Mucosa of gallbladder (tissue), 1 donor: ENCODE measurements at regions not wholly inside any gene's neighbourhood (a gene's known extent, or its start where the extent isn't known, plus 50 kb on each side); places are given as distances from the start of the nearest gene placed in this dataset.

ENCODE experiments used
- DNase-seq: peaks from one replicate; pipeline ENCODE4 v3.0.0-alpha.2; 2020; ENCODE audit warnings: low spot score
- donor health status: DM: no; HTN: no; CAD: no.

- no peak for DNase-seq
These were observed 231.9 kb upstream of the E2F8 start for GRCh38 chr11:19472679-19473078.

- no peak for DNase-seq
These were observed 227.2 kb upstream of the E2F8 start for GRCh38 chr11:19467904-19468303.

- DNase-seq: no peak
These were observed 225.6 kb upstream of the E2F8 start for GRCh38 chr11:19466314-19466713.

DNA sequence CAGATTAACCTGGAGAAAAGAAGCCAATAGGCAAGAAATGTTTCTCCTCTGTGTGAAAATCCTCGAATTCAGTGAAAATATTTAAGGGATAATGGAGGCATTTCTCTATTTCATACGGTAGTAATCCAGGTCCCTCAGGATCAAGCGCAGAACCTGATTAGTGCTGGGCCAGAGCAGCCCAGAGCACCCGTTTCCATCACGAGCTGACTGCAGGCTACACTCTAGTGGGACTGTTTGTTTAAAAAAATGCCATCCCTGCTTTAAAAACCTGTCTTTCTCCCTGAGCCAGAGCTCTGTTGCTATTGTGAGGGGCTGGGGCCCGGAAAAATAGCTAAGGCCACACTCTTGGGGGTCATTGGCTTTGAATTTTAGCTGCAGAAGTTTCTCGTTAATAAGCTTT, 223.2 kb upstream of the E2F8 start:
- DNase-seq: no peak

DNA sequence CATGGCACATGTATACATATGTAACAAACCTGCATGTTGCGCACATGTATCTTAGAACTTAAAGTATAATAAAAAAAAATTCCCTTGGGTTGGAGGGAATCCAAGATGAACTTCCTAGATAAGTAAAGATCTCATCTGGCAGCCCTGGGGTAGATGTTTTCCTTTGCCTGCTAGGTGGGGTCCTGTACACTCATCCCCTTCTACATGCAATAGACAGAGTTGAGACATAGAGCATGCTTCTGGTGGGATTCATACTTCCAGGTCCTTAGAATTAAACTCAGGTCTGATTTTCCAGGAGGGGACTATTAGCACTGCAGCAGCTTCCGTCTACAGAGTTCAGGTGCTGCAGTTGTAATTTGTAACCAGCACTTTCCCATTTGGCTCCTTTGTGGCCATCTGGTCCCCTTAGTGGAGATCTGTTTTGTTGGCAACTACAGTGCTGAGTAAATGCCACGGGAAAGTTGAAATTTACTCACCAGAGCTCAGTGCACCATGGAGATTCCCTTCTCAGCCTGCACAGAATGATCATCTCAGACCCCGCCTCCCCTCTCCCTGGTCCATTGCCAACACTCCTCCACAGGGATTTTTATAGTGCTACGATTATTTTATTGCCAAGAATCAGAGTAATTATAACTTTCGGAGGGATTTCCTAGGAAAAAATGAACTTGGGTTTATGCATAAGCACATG, 220.1 kb upstream of the E2F8 start:
- no peak for DNase-seq

DNA sequence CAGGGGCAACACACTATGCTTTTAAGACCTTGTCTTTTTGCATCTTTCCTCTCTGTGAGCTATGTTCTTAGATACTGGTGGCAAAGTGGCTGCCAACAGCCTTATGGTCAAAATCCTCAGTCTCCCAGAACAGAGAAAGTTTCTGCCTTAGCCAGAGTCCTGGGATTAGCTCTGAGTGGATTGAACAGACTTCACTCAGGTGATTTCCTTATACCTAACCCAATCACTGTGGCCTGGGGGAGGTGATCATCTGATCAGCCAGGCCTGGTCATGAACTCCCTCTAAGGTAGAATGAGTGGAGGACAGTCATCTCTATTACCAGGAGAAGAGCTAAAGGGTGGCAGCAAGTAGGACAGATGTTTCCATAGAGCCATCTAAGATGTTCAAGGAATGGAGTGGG, 218.5 kb upstream of the E2F8 start:
- DNase-seq: no peak

DNA sequence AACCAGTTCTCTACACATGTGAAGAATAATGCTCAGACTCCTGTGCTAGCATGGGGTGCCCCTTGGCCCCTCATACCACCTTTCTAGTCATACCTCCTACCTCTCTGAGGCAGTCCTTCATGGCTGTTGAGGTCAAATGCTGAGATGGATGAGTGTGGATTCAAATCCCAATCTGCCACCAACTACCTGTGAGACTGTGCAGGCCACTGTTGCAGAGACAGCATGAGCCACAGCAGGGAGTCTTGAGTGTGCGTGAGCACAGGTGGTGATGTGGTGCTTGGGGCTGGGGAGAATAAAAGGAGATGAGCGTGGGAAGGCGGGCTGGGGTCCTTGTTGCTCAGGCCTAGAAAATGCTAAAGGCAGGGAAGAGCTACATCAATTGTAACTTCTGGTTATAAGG, 218.0 kb upstream of the E2F8 start:
- no peak for DNase-seq

GRCh38 chr11:19458231-19458630, 217.5 kb upstream of the E2F8 start:
- DNase-seq: no peak

DNA sequence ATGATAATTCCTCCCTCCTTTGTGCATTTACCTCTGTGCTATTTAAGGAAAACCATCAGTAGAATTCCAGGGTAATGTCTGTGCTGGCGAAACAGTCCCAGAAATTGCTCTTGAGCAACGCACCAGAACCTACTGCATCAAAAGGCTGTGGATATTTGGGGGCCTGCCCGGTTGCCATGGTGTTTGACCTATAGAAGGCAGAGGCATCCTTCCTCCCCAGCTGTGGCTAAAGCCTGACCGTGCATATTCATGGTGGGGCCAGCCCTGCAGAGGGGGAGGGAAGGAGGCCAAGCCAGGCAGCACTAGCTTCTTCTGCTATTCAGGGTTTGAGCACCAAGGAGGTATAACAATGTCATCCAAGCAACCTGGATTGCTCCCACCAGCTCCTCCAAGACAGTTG, 215.0 kb upstream of the E2F8 start:
- no peak for DNase-seq

DNA sequence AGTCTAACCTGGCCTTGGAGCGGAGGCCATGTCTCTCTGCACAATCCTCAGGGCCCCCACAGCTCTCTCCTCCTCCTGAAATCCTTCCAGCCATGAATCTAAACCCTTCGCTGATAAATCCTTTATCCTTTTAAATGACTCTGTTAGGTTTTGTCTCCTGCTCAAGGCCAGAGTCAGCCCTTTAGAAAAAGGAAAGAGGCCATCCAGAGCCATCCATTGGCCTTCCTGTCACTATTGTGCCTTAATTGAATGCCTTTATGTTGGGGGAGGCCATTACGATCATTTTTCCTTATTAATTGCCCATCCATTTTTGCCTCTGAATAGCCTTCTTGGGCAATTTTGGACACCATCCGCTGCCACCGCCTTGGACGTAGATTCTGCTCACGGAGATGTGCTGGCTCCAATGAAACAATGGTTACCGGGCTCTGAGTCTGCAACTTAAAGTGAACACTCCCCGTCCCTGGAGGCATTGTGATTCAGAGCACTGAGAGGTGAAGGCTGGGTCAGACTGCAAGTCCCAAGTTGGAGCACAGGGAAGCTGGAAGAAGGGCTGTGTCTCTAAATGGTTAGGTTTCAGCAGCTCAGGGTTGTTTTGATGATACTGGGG, 213.0 kb upstream of the E2F8 start:
- DNase-seq: no peak

DNA sequence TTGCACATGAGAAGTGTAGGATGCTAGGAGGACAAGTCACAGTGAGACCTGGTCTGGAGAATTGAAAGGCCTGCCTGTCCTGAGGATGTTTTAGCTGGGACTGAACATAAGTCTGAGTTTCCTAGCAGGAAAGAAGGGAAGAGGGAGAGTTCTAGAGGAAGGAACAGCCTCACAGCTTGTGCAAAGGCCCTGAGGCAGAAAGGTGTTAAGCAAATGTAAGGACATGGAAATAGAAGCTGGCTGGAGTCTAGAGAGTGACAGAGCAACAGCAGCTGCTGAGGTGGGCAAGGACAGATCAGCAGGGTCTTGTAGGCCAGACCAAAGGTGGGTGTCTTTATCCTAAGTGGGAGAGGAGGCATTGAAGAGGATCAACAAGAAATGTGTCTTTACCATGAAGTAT, 210.9 kb upstream of the E2F8 start:
- no peak for DNase-seq

DNA sequence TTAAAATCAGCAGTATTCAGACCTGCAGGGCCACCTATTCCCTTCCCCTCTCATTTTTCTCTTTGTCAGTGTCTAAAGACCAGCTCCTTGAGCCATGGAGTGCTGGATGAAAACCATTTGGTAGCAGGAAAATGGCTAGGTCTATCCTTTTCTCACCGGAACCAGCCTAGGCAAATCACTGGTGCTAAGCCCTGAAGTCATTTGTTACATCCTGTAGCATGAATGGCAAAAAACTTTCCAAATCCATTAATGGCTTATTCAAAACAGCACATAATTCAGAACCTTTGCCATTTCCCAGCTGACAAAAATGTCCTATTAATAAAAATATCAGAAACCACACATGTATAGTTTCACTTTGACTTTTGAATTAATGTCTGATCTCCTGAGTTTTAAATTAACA, 209.5 kb upstream of the E2F8 start:
- DNase-seq: no peak

- DNase-seq: no peak
These were observed 207.9 kb upstream of the E2F8 start for GRCh38 chr11:19448651-19449050.

GRCh38 chr11:19447150-19447566, 206.4 kb upstream of the E2F8 start:
- DNase-seq: no peak

- DNase-seq: no peak
These were observed 205.0 kb upstream of the E2F8 start for GRCh38 chr11:19445771-19446170.

- DNase-seq: no peak
These were observed 203.5 kb upstream of the E2F8 start for GRCh38 chr11:19444231-19444630.

DNA sequence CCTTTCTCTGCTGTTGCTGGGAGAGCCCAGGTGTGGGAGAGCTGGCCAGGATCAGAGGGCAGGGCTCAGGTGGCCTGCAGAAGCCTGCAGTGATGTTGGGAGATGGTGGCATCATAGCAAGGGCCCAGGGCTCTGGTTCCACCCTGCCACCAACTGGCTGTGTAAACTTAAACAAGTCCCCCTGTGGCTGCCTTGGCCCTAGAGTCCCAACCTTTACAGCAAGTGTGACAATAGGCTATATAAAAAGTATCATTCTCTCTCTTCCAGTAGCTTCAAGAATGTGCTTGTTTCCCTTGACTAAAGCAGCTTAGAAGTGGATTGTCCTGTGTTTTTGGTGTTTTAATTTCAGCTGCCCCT, 201.8 kb upstream of the E2F8 start:
- no peak for DNase-seq

DNA sequence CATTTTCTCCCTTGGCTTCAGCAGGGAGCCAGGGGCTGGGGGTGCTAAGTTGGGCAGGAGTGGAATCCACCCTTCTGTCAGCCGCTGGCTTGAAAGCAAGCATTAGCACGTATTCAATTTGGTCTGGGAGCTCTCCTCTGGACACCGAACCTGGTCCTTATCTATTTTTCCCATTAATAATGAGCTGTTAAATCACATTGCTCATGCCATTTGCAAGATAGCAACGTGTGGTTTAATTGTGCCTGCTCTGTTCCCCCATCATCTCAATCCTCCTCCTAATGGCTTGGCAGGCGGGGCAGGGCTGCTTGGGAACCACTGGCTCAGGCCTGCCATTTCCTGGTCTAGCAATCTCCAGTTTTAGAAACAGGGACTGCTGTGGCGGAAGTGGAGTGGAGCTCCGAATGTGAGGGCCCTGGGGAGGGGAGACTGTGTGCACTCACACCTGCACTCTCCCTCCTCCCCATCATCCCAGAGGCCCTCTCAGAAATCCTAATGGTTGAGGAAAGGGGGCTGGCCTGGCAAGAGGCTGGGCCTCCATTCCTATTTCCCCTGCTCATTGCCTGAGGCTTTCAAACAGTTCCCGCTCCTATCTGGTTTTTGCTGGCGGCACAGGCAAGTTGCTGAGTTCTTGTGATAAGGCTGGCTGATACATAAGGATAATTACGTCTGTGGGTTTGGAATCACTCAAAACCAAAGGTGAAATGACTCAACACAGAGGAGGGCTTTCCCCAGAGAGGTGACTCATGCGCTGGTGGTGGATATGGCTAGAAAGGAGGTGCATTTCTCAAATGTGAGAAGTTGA, 201.2 kb upstream of the E2F8 start:
- peak; percentile 48 for DNase-seq

DNA sequence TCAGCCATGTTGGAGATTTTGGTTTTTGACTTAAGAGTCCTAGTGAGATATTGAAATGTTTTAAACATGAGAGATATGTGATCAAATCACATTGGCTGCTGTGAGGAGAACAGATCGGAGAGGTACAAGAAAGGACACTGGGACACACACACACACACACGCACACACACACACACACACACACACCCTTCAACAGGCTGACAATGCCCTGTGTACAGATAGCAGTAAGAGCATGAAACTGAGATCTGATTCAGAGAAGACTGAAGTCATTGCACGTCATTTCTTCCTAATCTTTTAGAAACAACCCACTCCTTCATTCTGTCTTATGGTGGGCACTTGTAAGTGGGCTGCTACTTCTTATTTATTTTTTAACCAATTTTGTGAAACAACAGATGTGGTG, 200.5 kb upstream of the E2F8 start:
- no peak for DNase-seq

- no peak for DNase-seq
These were observed 197.0 kb upstream of the E2F8 start for GRCh38 chr11:19437760-19438159.

GRCh38 chr11:19436932-19437331, 196.2 kb upstream of the E2F8 start:
- no peak for DNase-seq

DNA sequence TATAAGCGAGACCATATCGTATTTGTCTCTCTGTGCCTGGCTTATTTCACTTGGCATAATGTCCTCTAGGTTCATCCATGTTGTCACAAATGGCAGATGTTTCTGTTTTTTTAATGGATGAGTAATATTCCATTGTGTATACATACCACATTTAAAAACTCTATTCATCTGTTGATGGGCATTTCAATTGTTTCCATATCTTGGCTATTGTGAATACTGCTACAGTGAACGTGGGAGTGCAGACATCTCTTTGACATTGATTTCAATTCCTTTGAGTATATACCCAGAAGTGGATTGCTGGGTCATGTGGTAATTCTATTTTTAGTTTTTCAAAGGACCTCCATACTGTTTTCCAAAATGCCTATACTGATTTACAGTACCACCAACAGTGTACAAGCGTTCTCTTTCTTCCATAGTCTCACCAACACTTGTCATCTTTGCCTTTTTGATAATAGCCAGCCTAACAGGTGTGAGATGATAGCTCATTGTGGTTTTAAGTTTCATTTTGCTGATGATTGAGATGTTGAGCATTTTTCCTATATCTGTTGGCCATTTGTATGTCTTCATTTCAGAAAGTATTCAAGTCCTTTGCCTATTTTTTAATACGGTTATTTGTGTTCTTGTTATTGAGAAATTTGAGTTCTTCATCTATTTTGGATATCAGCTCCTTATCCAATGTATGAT, 194.7 kb upstream of the E2F8 start:
- no peak for DNase-seq

DNA sequence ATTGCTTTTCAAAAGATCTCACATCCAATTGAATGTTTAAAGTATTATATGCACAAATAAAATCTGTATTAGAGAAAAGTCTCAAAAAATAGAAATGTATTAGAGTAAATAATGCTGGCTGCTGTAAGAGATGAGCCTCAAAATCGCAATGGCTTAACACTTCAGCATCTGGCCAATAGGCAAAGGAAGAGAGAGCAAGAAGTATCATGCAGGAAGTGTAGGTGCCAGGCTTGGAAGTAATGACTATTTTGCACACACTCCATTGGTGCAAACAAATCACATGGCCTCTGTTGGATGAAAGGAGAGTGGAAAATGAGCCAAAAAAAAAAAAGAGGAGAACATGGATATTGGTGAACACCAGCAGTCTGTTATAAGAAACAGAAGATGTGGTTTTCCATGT, 193.0 kb upstream of the E2F8 start:
- no peak for DNase-seq
